ENCODE measurements at regions not wholly inside any gene's neighbourhood (a gene's known extent, or its start where the extent isn't known, plus 50 kb on each side); places are given as distances from the start of the nearest gene placed in this dataset.

GRCh38 chr1:47692196-47692595 is 254.4 kb downstream of the FOXD2 start:
- no peak for TF ChIP-seq POLR2A (IDR thresholded peaks at IDR 0.05)
- TF ChIP-seq CTCF (IDR thresholded peaks at IDR 0.05 in 4 of 5, conservative IDR thresholded peaks at IDR 0.05 in 1 of 5) = no peak
- Histone ChIP-seq H3K4me1 (no peaks in the 10 kb centered on the region), H3K36me3 (no peaks in the 10 kb centered on the region), H3K27me3 (peaks cover 11 to 27% (median 15%) of the 10 kb centered on the region in 3 donors), H3K4me3 (no peak overlapping the region), H3K9me3 (no peaks in the 10 kb centered on the region), H3K27ac (no peak overlapping the region)
- intact Hi-C loops (cut with DNase I; ENCODE audit: low total_unique reads) = no loop called here
- DNase-seq = no peak
- in situ Hi-C loops (cut with MboI; ENCODE audit: low sequenced_read_pairs in 4 of 4) = no loop called here
- ATAC-seq = no peak

GRCh38 chr1:47693115-47693514 is 255.3 kb downstream of the FOXD2 start:
- no peak for DNase-seq
- H3K4me3 ChIP-seq = no peak overlapping the region
- H3K4me1 ChIP-seq = no peaks in the 10 kb centered on the region
- TF ChIP-seq CTCF (IDR thresholded peaks at IDR 0.05 in 4 of 5, conservative IDR thresholded peaks at IDR 0.05 in 1 of 5) = no peak
- no peak for TF ChIP-seq POLR2A (IDR thresholded peaks at IDR 0.05)
- intact Hi-C loops (cut with DNase I; ENCODE audit: low total_unique reads) (no loop called here), in situ Hi-C loops (cut with MboI; ENCODE audit: low sequenced_read_pairs in 4 of 4) (no loop called here)
- H3K9me3 ChIP-seq = no peaks in the 10 kb centered on the region
- H3K36me3 ChIP-seq = no peaks in the 10 kb centered on the region
- H3K27me3 ChIP-seq = peaks cover 9 to 21% (median 9%) of the 10 kb centered on the region in 3 donors
- no peak overlapping the region for H3K27ac ChIP-seq
- ATAC-seq = no peak

- H3K4me1 ChIP-seq = no peaks in the 10 kb centered on the region
- H3K4me3 ChIP-seq = no peak overlapping the region
- no peaks in the 10 kb centered on the region for H3K9me3 ChIP-seq
- no peak for DNase-seq
- peaks cover 0 to 12% (median 3%) of the 10 kb centered on the region in 3 donors for H3K27me3 ChIP-seq
- in situ Hi-C loops (cut with MboI; ENCODE audit: low sequenced_read_pairs in 4 of 4) = no loop called here
- ATAC-seq = no peak
- no peak for TF ChIP-seq POLR2A (IDR thresholded peaks at IDR 0.05)
- no peak for TF ChIP-seq CTCF (IDR thresholded peaks at IDR 0.05 in 4 of 5, conservative IDR thresholded peaks at IDR 0.05 in 1 of 5)
- H3K36me3 ChIP-seq = no peaks in the 10 kb centered on the region
- H3K27ac ChIP-seq = no peak overlapping the region
- intact Hi-C loops (cut with DNase I; ENCODE audit: low total_unique reads) = no loop called here
These were observed 256.4 kb downstream of the FOXD2 start for GRCh38 chr1:47694011-47694890.

GRCh38 chr1:47696404-47696736 is 258.5 kb downstream of the FOXD2 start:
- intact Hi-C loops (cut with DNase I; ENCODE audit: low total_unique reads) (no loop called here), in situ Hi-C loops (cut with MboI; ENCODE audit: low sequenced_read_pairs in 4 of 4) (no loop called here)
- ATAC-seq = no peak
- Histone ChIP-seq H3K27me3 (peaks cover 0 to 3% (median 1%) of the 10 kb centered on the region in 3 donors), H3K36me3 (no peaks in the 10 kb centered on the region), H3K4me3 (no peak overlapping the region), H3K27ac (no peak overlapping the region), H3K4me1 (no peaks in the 10 kb centered on the region), H3K9me3 (no peaks in the 10 kb centered on the region)
- no peak for DNase-seq
- TF ChIP-seq CTCF (IDR thresholded peaks at IDR 0.05 in 4 of 5, conservative IDR thresholded peaks at IDR 0.05 in 1 of 5) (no peak), POLR2A (IDR thresholded peaks at IDR 0.05) (no peak)
